Activated CD4-positive, alpha-beta T cell treated with anti-CD3 and anti-CD28 coated beads for 36 hours (primary cell): ENCODE measurements at regions not wholly inside any gene's neighbourhood (a gene's known extent, or its start where the extent isn't known, plus 50 kb on each side); places are given as distances from the start of the nearest gene placed in this dataset.

Experiments
- ATAC-seq: fragments of 200-7000 bp; cut with Tn5 transposase; one replicate; pipeline ENCODE4 v1.10.0; 2021; ENCODE audit warnings: mild to moderate bottlenecking, moderate library complexity
- CTCF ChIA-PET: fragments of 350-600 bp; sonication (Branson Sonifier 250); formaldehyde crosslinking; loops from one replicate; lab custom pipeline; 2021; ENCODE audit warnings: antibody characterized with exemption; lab: Charles Lee
- POLR2A ChIA-PET: fragments of 350-600 bp; sonication (Branson Sonifier 250); formaldehyde crosslinking; loops from one replicate; lab custom pipeline; 2021; ENCODE audit warnings: antibody characterized with exemption, inconsistent platforms; lab: Charles Lee
- DNase-seq: peaks from one replicate; pipeline ENCODE4 v3.0.0-alpha.2; 2020
- H3K27ac Mint-ChIP-seq: one replicate; pipeline ENCODE4 v1.8.0; 2021; ENCODE audit warnings: mixed read lengths
- H3K27me3 Mint-ChIP-seq: one replicate; pipeline ENCODE4 v1.8.0; 2021; ENCODE audit warnings: mixed read lengths
- H3K36me3 Mint-ChIP-seq: one replicate; pipeline ENCODE4 v1.8.0; 2021; ENCODE audit warnings: low read depth, mixed read lengths
- H3K4me1 Mint-ChIP-seq: one replicate; pipeline ENCODE4 v1.8.0; 2021; ENCODE audit warnings: mixed read lengths
- H3K4me3 Mint-ChIP-seq: one replicate; pipeline ENCODE4 v1.8.0; 2021; ENCODE audit warnings: mild to moderate bottlenecking, moderate library complexity, mixed read lengths
- H3K9me3 Mint-ChIP-seq: one replicate; pipeline ENCODE4 v1.8.0; 2021; ENCODE audit warnings: low read depth, mixed read lengths
- intact Hi-C, 2 experiments: fragments of 100-400 bp; cut with DNase I in 1 of 2; cut with micrococcal nuclease in 1 of 2; formaldehyde crosslinking; loops; one replicate each; pipeline versions ENCODE4 v1.14.2 to v1.15.1; 2022 to 2024; cut with DNase I, micrococcal nuclease

DNA sequence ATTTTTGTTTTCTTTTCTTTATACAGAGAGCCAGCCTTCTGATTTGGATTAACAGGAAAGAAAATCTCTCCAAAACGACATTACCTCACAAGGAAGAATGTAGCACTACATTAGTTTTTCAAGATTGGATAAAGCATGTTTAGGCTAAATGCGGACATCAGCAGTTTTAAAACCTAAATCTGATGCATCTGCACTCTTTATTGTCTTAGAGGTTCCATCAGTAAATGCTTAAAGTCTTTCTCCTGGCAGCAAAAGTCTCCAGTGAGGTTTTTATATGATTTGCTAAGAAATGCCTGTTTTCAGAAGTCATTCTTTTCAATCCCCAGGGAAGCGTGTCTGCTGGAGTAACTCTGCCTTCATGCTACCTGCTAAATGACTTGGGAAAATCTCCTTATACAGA, 912.9 kb upstream of the INTU start:
- intact Hi-C loops: no loop called here
- ATAC-seq: no peak
- H3K9me3 Mint-ChIP-seq: peaks cover 15% of the 10 kb centered on the region

DNA sequence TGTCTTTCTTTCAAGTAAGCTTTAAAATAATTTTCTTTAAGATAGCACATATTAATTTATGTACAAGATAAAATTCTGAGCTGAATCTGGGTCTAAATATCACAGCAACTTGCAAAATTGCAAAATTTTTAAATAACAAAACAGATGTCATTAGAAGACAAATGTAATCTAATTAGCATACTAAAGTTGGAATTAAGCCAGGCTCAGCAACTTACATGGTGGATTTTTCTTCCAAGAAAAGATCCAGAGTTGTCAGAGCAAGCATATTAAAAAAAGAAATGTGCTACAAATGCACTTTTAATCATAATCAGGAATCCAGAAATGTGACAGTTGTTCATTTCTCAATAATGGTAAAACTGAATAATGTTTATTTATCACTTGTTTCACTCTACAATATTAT, 906.9 kb upstream of the INTU start:
- ChIA-PET POLR2A (no interaction called here), CTCF (no interaction called here)
- no peak overlapping the region for H3K4me3 Mint-ChIP-seq
- no peak overlapping the region for H3K27ac Mint-ChIP-seq
- no peaks in the 10 kb centered on the region for H3K27me3 Mint-ChIP-seq
- ATAC-seq: no peak
- DNase-seq: no peak
- intact Hi-C loops: no loop called here
- peaks cover 6% of the 10 kb centered on the region for H3K9me3 Mint-ChIP-seq
- H3K36me3 Mint-ChIP-seq: no peaks in the 10 kb centered on the region
- no peaks in the 10 kb centered on the region for H3K4me1 Mint-ChIP-seq

More for the DNA sequence above, 912.9 kb upstream of the INTU start:
- no peak overlapping the region for H3K4me3 Mint-ChIP-seq
- ChIA-PET POLR2A (no interaction called here), CTCF (no interaction called here)
- DNase-seq: no peak
- no peaks in the 10 kb centered on the region for H3K27me3 Mint-ChIP-seq
- no peaks in the 10 kb centered on the region for H3K4me1 Mint-ChIP-seq
- H3K27ac Mint-ChIP-seq: no peak overlapping the region
- no peaks in the 10 kb centered on the region for H3K36me3 Mint-ChIP-seq

DNA sequence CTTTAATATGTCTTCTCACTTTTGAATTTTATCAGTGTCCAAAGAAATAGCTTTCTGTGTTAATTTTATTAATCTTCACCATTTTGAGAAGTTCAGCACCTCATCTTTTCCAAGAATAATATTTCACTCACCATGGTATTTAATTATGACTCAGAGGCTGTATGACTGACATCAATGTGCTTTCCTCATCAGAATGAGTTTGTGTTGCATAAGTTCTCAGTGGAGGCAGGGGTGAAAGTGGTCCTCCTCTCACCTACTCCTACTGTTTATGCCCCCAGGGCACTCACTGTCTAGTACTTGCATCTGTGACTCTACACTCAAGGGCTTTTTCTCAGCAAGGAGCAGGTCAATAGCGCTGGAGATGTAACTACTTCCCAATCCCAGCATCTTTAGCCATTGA, 905.3 kb upstream of the INTU start:
- POLR2A ChIA-PET: no interaction called here
- H3K36me3 Mint-ChIP-seq: no peaks in the 10 kb centered on the region
- intact Hi-C loops: no loop called here
- H3K27me3 Mint-ChIP-seq: no peaks in the 10 kb centered on the region
- CTCF ChIA-PET: no interaction called here
- no peak overlapping the region for H3K4me3 Mint-ChIP-seq
- H3K27ac Mint-ChIP-seq: no peak overlapping the region
- ATAC-seq (no peak), DNase-seq (no peak)
- no peaks in the 10 kb centered on the region for H3K4me1 Mint-ChIP-seq
- H3K9me3 Mint-ChIP-seq: peaks cover 6% of the 10 kb centered on the region

DNA sequence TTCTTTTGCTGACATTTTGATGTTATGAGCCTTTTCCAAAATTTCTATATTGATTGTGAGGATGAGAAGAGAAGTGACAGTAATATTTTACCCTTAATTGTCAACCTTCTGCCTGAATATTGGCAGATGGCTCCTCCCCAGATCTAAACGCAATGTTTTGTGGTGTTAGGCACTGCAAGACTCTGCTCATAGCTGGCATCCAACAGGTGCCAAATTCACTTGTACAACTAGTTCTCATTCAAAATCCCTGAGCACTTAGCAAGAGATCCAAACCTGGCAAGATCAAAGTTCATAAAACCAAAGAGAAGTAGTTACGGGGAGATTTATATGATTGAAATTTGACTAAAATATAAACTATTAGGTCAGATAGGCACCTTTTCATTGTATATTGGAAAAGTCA, 901.7 kb upstream of the INTU start:
- Mint-ChIP-seq H3K36me3 (no peaks in the 10 kb centered on the region), H3K27ac (no peak overlapping the region), H3K9me3 (peaks cover 6% of the 10 kb centered on the region), H3K27me3 (no peaks in the 10 kb centered on the region), H3K4me3 (no peak overlapping the region), H3K4me1 (no peaks in the 10 kb centered on the region)
- DNase-seq (no peak), ATAC-seq (no peak)
- intact Hi-C loops: no loop called here
- CTCF ChIA-PET: no interaction called here
- POLR2A ChIA-PET: no interaction called here

DNA sequence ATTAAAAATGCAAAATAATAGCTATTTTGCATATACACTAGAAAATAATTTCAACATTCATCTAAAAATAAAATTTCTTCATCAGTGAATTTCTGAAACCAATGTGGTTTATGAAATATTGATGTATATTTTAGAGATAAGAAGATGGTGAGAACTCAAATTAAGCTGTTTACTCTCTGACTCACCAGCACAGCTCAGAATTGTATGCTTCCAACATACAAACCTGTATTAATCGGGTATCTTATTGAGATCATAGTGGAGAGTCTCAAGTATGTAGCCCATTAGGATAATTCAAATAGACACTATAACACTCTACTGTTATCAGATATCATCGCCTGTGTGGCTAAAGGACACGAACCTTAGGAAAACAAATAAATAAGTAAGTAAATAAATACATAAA, 899.5 kb upstream of the INTU start:
- DNase-seq (no peak), ATAC-seq (no peak)
- ChIA-PET POLR2A (no interaction called here), CTCF (no interaction called here)
- Mint-ChIP-seq H3K4me3 (no peak overlapping the region), H3K36me3 (no peaks in the 10 kb centered on the region), H3K27ac (no peak overlapping the region), H3K27me3 (no peaks in the 10 kb centered on the region), H3K9me3 (peaks cover 6% of the 10 kb centered on the region), H3K4me1 (no peaks in the 10 kb centered on the region)
- intact Hi-C loops: no loop called here

DNA sequence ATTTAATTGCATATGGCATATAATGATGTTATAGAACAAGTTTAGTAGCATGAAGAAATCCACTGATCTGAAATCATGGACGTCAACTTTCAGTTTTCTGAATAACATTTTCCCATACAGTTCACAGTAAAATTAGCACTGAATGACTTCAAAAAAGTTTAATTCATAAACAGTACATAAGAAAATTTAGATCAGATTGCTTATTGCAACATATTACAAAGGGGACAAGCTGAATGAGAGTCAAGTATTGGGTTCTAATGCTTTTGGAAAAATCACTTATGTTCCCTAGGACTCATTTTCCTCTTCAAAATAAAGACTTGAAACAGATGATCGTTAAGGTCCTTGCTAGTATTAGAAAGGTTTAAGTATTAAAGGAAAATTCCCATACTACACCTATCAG, 898.3 kb upstream of the INTU start:
- intact Hi-C loops: no loop called here
- H3K36me3 Mint-ChIP-seq: no peaks in the 10 kb centered on the region
- H3K4me1 Mint-ChIP-seq: no peaks in the 10 kb centered on the region
- H3K27me3 Mint-ChIP-seq: no peaks in the 10 kb centered on the region
- DNase-seq (no peak), ATAC-seq (no peak)
- CTCF ChIA-PET: no interaction called here
- H3K27ac Mint-ChIP-seq: no peak overlapping the region
- POLR2A ChIA-PET: no interaction called here
- H3K4me3 Mint-ChIP-seq: no peak overlapping the region
- peaks cover 6% of the 10 kb centered on the region for H3K9me3 Mint-ChIP-seq

DNA sequence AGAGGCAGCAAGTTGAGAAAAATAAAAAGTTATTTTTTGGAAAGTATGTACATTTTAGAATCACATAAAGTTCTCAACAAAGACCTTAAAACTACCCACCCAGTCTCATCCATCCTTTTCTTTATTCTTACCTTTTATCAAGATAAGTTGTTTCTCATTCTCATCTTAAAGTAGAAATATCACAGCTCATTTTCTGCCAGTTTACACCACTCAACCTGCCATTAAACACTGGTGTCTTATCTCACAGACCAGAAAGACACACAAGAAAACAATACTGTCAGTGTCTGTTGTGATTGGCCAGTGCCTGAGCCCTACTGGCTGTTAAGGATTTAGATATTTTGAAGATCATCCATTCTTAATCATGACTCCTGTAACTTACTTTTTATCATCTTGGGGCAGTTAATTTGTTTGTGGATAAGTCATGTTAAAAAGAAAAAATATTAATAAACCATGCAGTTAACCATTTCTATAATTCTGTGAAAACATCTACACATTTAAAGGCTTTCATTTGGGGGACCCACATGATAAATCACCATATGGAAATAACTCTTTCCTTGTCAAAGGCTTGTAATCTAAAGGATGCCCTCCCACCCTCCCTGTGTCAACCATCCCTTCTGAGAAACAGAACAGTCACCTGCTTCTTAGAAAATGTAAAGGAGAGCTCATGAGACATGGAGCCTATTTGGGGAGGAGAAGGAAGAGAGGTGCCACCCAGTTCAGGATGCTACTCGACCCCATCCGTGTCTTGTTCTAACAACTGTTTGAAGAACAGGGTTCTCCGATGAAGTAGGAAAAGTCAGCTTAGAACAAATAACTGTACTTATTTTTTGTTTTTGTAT, 897.2 kb upstream of the INTU start:
- H3K4me3 Mint-ChIP-seq: no peak overlapping the region
- H3K27ac Mint-ChIP-seq: no peak overlapping the region
- intact Hi-C loops: no loop called here
- ATAC-seq: no peak
- POLR2A ChIA-PET: no interaction called here
- CTCF ChIA-PET: no interaction called here
- no peaks in the 10 kb centered on the region for H3K27me3 Mint-ChIP-seq
- no peaks in the 10 kb centered on the region for H3K4me1 Mint-ChIP-seq
- no peaks in the 10 kb centered on the region for H3K36me3 Mint-ChIP-seq
- DNase-seq: no peak
- peaks cover 6% of the 10 kb centered on the region for H3K9me3 Mint-ChIP-seq

DNA sequence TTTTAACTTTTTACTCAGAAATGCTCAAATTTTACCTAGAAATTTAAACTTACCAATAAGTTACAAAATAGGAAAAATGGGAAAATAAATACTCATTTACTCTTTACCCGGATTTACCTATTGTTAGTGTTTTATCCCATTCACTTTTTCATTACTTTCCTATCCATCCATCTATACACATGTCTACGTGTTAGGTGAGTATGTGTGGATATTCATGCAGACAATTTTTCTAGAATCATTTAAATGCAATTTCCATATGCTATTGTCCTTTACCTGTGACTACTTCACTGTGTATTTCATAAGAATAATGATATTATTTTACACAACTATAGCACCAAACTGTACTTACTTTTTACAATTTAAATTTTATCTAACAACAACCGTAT, 896.6 kb upstream of the INTU start:
- ATAC-seq (no peak), DNase-seq (no peak)
- intact Hi-C loops: no loop called here
- ChIA-PET POLR2A (no interaction called here), CTCF (no interaction called here)
- Mint-ChIP-seq H3K36me3 (no peaks in the 10 kb centered on the region), H3K27ac (no peak overlapping the region), H3K27me3 (no peaks in the 10 kb centered on the region), H3K9me3 (peaks cover 8% of the 10 kb centered on the region), H3K4me1 (no peaks in the 10 kb centered on the region), H3K4me3 (no peak overlapping the region)

DNA sequence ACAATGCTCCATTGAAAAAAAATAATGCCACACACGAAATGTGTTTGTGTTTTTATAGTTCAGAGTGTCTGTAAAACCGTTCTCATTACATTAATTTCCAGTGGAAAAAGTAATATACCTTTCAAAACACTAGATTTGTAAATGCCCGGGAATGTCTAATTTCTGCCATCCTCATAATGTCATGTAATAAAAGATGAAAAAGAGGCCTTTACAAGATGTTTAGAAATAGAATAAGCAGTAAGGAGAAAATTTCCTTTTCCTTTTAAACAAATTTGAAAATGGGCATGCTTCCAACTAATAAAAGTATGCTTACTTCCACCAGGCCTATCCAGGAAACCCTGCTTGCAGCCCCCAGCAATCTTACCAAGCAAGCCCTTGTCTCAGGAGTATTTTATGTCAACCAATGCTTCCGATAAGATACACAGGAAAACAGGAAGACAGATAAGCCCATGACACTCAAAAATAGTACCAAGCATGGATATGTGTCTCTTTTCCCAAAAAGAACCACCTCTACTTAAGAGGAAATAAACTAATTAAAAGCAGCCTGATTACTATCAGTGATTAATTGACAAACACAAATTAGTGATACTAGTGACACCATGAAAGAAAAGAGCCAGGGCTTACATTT, 894.7 kb upstream of the INTU start:
- peaks cover 8% of the 10 kb centered on the region for H3K9me3 Mint-ChIP-seq
- ATAC-seq: no peak
- CTCF ChIA-PET: no interaction called here

DNA sequence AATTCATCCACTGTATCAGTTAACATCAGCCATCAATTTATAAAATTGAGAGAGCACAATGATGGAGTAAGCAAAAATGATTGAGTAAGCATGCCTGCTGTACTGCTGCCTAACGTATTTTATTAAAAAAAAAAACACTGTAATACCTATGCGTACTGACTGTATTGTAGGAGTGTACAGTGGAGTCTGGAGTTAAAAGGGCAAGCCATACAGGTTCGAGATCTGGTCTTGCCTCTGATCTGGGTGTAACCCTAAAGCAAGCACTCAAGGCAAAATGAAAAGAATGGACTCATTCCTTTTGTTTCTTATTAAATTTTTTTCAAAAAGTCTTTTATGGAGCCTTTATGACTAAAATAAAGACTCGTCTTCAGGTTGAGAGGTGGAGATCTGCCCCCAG, 894.2 kb upstream of the INTU start:
- Mint-ChIP-seq H3K9me3 (peaks cover 8% of the 10 kb centered on the region), H3K36me3 (no peaks in the 10 kb centered on the region), H3K4me3 (no peak overlapping the region), H3K27ac (no peak overlapping the region), H3K27me3 (no peaks in the 10 kb centered on the region), H3K4me1 (no peaks in the 10 kb centered on the region)
- ChIA-PET CTCF (no interaction called here), POLR2A (no interaction called here)
- DNase-seq (no peak), ATAC-seq (no peak)
- intact Hi-C loops: no loop called here

More for the DNA sequence above, 894.7 kb upstream of the INTU start:
- Mint-ChIP-seq H3K4me3 (no peak overlapping the region), H3K36me3 (no peaks in the 10 kb centered on the region), H3K27me3 (no peaks in the 10 kb centered on the region), H3K27ac (no peak overlapping the region), H3K4me1 (no peaks in the 10 kb centered on the region)
- DNase-seq: no peak
- POLR2A ChIA-PET: no interaction called here
- intact Hi-C loops: no loop called here

DNA sequence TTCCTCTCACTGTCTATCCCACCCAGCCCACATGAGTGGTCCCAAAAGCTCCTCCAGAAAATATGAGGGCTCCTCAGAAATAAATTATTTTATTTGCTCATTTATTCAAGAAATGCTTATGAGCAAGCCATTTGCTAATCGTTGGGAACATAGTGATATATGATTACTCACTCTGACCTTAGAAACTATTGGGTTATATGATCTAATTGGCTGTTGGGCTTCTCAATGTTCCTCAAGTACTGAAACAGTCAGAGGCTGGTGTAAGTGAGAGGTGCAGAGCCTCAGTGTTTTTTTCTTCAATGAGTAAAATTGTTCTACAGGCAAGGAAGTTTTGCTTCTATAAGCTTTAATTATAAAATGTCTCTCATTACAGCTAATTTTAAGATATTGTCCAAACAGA, 893.8 kb upstream of the INTU start:
- ATAC-seq (no peak), DNase-seq (no peak)
- Mint-ChIP-seq H3K4me1 (no peaks in the 10 kb centered on the region), H3K4me3 (no peak overlapping the region), H3K9me3 (peaks cover 10% of the 10 kb centered on the region), H3K27me3 (no peaks in the 10 kb centered on the region), H3K27ac (no peak overlapping the region), H3K36me3 (no peaks in the 10 kb centered on the region)
- POLR2A ChIA-PET: no interaction called here
- intact Hi-C loops: no loop called here
- CTCF ChIA-PET: no interaction called here

DNA sequence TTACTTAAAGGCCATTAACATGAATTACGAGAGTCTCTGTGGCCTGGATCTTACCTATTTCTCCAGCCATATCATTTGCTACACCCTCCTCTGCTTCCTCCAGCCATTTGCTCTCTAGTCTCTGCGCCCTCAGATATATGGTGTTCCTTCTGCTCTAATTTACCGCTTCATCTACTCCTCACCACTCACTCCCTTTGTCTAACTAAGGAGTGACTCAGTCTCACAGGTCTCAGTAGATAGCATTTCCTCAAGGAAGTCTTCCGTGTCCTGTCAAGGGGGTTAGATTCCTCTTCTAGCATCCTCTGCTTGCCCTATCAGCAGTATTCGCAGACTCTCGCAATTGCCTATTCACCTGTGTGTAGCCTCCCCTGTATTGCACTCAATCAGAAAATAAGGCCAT, 892.1 kb upstream of the INTU start:
- no peak overlapping the region for H3K4me3 Mint-ChIP-seq
- H3K4me1 Mint-ChIP-seq: no peaks in the 10 kb centered on the region
- H3K36me3 Mint-ChIP-seq: no peaks in the 10 kb centered on the region
- POLR2A ChIA-PET: no interaction called here
- CTCF ChIA-PET: no interaction called here
- ATAC-seq (no peak), DNase-seq (no peak)
- no peak overlapping the region for H3K27ac Mint-ChIP-seq
- intact Hi-C loops: no loop called here
- H3K27me3 Mint-ChIP-seq: no peaks in the 10 kb centered on the region
- peaks cover 10% of the 10 kb centered on the region for H3K9me3 Mint-ChIP-seq
